K562 (cell line): ENCODE measurements at regions not wholly inside any gene's neighbourhood (a gene's known extent, or its start where the extent isn't known, plus 50 kb on each side); places are given as distances from the start of the nearest gene placed in this dataset.

ENCODE experiments used
- ATAC-seq: fragments of 200-7000 bp; cut with Tn5 transposase; 3 replicates; pipeline ENCODE4 v1.9.1; 2020; ENCODE audit warnings: moderate library complexity
- BruUV-seq: library from RNA; stranded (reverse); fragments of 400-500 nt; replicated peaks from 2 replicates; lab custom pipeline; 2021; lab: Mats Ljungman, UMichigan
- CTCF ChIA-PET: fragments of 300-600 bp; formaldehyde crosslinking; extraction: SDS; loops from one replicate; lab custom pipeline; 2021; ENCODE audit warnings: low intra/inter-chr PET ratio; lab: Yijun Ruan, JAX
- POLR2A ChIA-PET: fragments of 300-600, 350-650 bp; sonication (Branson Sonifier 250); formaldehyde crosslinking; extraction: SDS; loops from one replicate; lab custom pipeline; 2021; ENCODE audit warnings: antibody characterized with exemption, inconsistent platforms; lab: Yijun Ruan, JAX
- DNase-seq, 4 experiments: peaks; one replicate each; pipeline versions ENCODE4 v3.0.0 to v3.0.0-alpha.2; 2011 to 2018; ENCODE audit warnings: low spot score in 3 of 4, mixed read lengths in 3 of 4; ENCODE audit errors: extremely low read depth in 1 of 4
- FAIRE-seq: peaks from 2 replicates; lab custom pipeline; 2011; peaks lifted over from hg19 to GRCh38; lab: Jason Lieb, UNC
- H2AFZ ChIP-seq: 2 replicates; pipeline ENCODE4 v1.6.0; 2011; ENCODE audit warnings: low read depth, low read length, control low read depth, inconsistent platforms
- H3K27ac ChIP-seq: fragments of 200-600 bp; 3 replicates; pipeline ENCODE4 v1.8.0; 2011; ENCODE audit warnings: low read depth, mild to moderate bottlenecking, control low read depth, inconsistent platforms, low read length, moderate library complexity, mixed read lengths; ENCODE audit errors: extremely low read depth
- H3K27me3 ChIP-seq, 2 experiments: fragments of 300-600 bp in 1 of 2; 2 replicates in 1 of 2; 3 replicates in 1 of 2; pipeline versions ENCODE4 v1.6.0 to v1.8.0; 2011; ENCODE audit warnings: inconsistent platforms in 2 of 2, low read length in 2 of 2, mild to moderate bottlenecking in 1 of 2, mixed read lengths in 1 of 2, moderate library complexity in 1 of 2; ENCODE audit not compliant: control insufficient read depth in 2 of 2, insufficient read depth in 2 of 2
- H3K36me3 ChIP-seq: fragments of 300-600 bp; 3 replicates; pipeline ENCODE4 v1.8.0; 2011; ENCODE audit warnings: mild to moderate bottlenecking, low read length, inconsistent platforms; ENCODE audit not compliant: control insufficient read depth, insufficient read depth
- H3K4me1 ChIP-seq, 2 experiments: fragments of 200-600 bp in 1 of 2; replicated peaks in 1 of 2; 2 replicates in 1 of 2; 3 replicates in 1 of 2; pipeline versions ENCODE4 v1.5.1 to v1.8.0; 2011; ENCODE audit warnings: inconsistent platforms in 2 of 2, low read length in 2 of 2, mild to moderate bottlenecking in 1 of 2, mixed read lengths in 1 of 2, moderate library complexity in 1 of 2; ENCODE audit not compliant: control insufficient read depth in 2 of 2, insufficient read depth in 2 of 2
- H3K4me2 ChIP-seq: 2 replicates; pipeline ENCODE4 v1.6.1; 2011; ENCODE audit warnings: low read length, control low read depth, inconsistent platforms, mixed read lengths; ENCODE audit not compliant: insufficient read depth
- H3K4me3 ChIP-seq: fragments of 200-600 bp; sonication (generic), shearing (Covaris generic); 2 replicates; pipeline ENCODE4 v1.5.1; 2016; ENCODE audit warnings: control low read depth, inconsistent platforms
- H3K79me2 ChIP-seq: fragments of 200-600 bp; 3 replicates; pipeline ENCODE4 v1.8.0; 2011; ENCODE audit warnings: low read length, inconsistent platforms; ENCODE audit not compliant: control insufficient read depth, insufficient read depth
- H3K9ac ChIP-seq, 2 experiments: 2 replicates each; pipeline versions ENCODE4 v1.6.0 to v1.6.1; 2011; ENCODE audit warnings: low read depth in 2 of 2, low read length in 2 of 2, control low read depth in 1 of 2, inconsistent platforms in 1 of 2, mild to moderate bottlenecking in 1 of 2, mixed read lengths in 1 of 2; ENCODE audit not compliant: insufficient read depth in 1 of 2
- H3K9me1 ChIP-seq: one replicate; pipeline ENCODE4 v1.6.0; 2011; ENCODE audit warnings: inconsistent platforms, mild to moderate bottlenecking, low read length, moderate library complexity; ENCODE audit not compliant: control insufficient read depth, insufficient read depth
- H3K9me3 ChIP-seq: replicated peaks from 2 replicates; pipeline ENCODE4 v1.5.1; 2011; ENCODE audit warnings: low read depth, low read length, inconsistent platforms; ENCODE audit not compliant: control insufficient read depth, insufficient read depth
- H4K20me1 ChIP-seq: replicated peaks from 2 replicates; pipeline ENCODE4 v1.6.1; 2011; ENCODE audit warnings: low read length, inconsistent platforms, mixed read lengths; ENCODE audit not compliant: control insufficient read depth, insufficient read depth
- GATAD2B ChIP-seq: fragments of 450-650 bp; IDR thresholded peaks from 2 replicates; pipeline ENCODE4 v1.6.1; 2017; ENCODE audit warnings: mild to moderate bottlenecking, borderline replicate concordance
- HCFC1 ChIP-seq: IDR thresholded peaks from 2 replicates; pipeline ENCODE4 v1.6.1; 2012; ENCODE audit warnings: low read depth, low read length, improper control_type of control experiment
- MAFF ChIP-seq: IDR thresholded peaks from 2 replicates; pipeline ENCODE4 v1.6.1; 2012; ENCODE audit warnings: low read length, improper control_type of control experiment
- MAZ ChIP-seq, 2 experiments: fragments of 450-650 bp in 1 of 2; sonication (generic) in 1 of 2; formaldehyde crosslinking; IDR thresholded peaks in 1 of 2; conservative IDR thresholded peaks in 1 of 2; 2 replicates each; pipeline versions ENCODE4 v1.4.0 to v1.5.0; 2020; ENCODE audit warnings: mild to moderate bottlenecking in 1 of 2, missing genetic modification reagents in 1 of 2
- ZNF445 ChIP-seq: fragments of 250-450 bp; sonication (Bioruptor Pico); IDR thresholded peaks from 2 replicates; pipeline ENCODE4 v1.4.0; 2020; ENCODE audit warnings: low read depth, mild to moderate bottlenecking, moderate library complexity
- ZNF644 ChIP-seq: fragments of 200-800 bp; sonication (Bioruptor generic); IDR thresholded peaks from 2 replicates; pipeline ENCODE4 v1.6.1; 2016; ENCODE audit warnings: low read depth, missing genetic modification characterization, missing compliant biosample characterization
- in situ Hi-C: fragments of 300-500 bp; cut with MboI; formaldehyde crosslinking; loops from 4 replicates; pipeline ENCODE4 v1.15.0; 2018; ENCODE audit warnings: inconsistent platforms, mixed read lengths
- intact Hi-C: fragments of 100-400 bp; cut with micrococcal nuclease; formaldehyde crosslinking; loops from 2 replicates; pipeline ENCODE4 v1.14.2; 2022
- TF ChIP-seq, protein P1 (sequence below): fragments of 150-350 bp; conservative IDR thresholded peaks from 2 replicates; pipeline ENCODE4 v1.6.1; 2014; ENCODE audit warnings: low read length

DNA sequence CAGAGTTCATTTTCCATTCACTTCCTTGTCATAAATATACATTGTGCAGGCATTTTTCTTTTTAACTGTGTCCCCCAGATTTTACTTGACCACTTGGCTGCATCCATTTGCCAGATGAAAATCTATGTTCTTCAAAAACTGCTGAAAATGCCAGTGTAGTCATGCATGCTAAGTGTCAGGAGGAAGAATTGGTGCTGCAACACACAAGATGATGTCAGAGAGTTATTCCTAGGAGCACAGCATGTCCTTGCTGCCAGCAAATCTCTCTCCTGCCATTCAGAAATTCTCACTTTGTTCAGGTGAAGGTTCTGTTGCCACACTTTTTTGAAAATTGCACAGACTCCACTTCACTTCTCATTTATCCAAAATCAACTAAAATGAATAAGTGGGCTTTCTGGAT lies 106.4 kb upstream of the MAGI3 start:
- Histone ChIP-seq H3K9me1 (no peaks in the 10 kb centered on the region), H3K36me3 (no peaks in the 10 kb centered on the region), H3K4me2 (no peak overlapping the region), H3K9me3 (no peaks in the 10 kb centered on the region), H4K20me1 (no peaks in the 10 kb centered on the region), H3K4me3 (no peak overlapping the region), H3K27ac (no peak overlapping the region), H3K27me3 (no peaks in the 10 kb centered on the region), H3K79me2 (no peaks in the 10 kb centered on the region), H3K4me1 (no peaks in the 10 kb centered on the region), H2AFZ (no peak overlapping the region), H3K9ac (no peak overlapping the region)
- no peak for DNase-seq
- in situ Hi-C loops: no loop called here
- no TSS peak for BruUV-seq
- ATAC-seq: no peak
- no peak for FAIRE-seq
- TF ChIP-seq GATAD2B (no peak), MAZ (CRISPR knock-in tag; conservative IDR thresholded peaks at IDR 0.05 in 1 of 2, IDR thresholded peaks at IDR 0.05 in 1 of 2) (no peak), ZNF644 (tag) (no peak), ZNF445 (CRISPR knock-in tag) (no peak), MAFF (no peak), HCFC1 (no peak)
- TF ChIP-seq, protein P1, sequence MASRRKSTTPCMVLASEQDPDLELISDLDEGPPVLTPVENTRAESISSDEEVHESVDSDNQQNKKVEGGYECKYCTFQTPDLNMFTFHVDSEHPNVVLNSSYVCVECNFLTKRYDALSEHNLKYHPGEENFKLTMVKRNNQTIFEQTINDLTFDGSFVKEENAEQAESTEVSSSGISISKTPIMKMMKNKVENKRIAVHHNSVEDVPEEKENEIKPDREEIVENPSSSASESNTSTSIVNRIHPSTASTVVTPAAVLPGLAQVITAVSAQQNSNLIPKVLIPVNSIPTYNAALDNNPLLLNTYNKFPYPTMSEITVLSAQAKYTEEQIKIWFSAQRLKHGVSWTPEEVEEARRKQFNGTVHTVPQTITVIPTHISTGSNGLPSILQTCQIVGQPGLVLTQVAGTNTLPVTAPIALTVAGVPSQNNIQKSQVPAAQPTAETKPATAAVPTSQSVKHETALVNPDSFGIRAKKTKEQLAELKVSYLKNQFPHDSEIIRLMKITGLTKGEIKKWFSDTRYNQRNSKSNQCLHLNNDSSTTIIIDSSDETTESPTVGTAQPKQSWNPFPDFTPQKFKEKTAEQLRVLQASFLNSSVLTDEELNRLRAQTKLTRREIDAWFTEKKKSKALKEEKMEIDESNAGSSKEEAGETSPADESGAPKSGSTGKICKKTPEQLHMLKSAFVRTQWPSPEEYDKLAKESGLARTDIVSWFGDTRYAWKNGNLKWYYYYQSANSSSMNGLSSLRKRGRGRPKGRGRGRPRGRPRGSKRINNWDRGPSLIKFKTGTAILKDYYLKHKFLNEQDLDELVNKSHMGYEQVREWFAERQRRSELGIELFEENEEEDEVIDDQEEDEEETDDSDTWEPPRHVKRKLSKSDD: no peak
- intact Hi-C loops: no loop called here
- POLR2A ChIA-PET: interaction anchor here (1.5 kb wide), 1 partner anchor 17 kb away, joined by 3 read pairs; no protein-coding TSS in a partner anchor
- CTCF ChIA-PET: no interaction called here
